OCI-LY7 (cell line): ENCODE measurements at regions not wholly inside any gene's neighbourhood (a gene's known extent, or its start where the extent isn't known, plus 50 kb on each side); places are given as distances from the start of the nearest gene placed in this dataset.

ENCODE experiments used
- BruUV-seq: library from RNA; stranded (reverse); fragments of 400-500 nt; replicated peaks from 2 replicates; lab custom pipeline; 2021; lab: Mats Ljungman, UMichigan
- CTCF ChIA-PET: fragments of 300-600 bp; sonication (Branson Sonifier 250); formaldehyde crosslinking; loops from one replicate; lab custom pipeline; 2022; ENCODE audit warnings: antibody characterized with exemption; ENCODE audit not compliant: unreplicated experiment; lab: Charles Lee
- POLR2A ChIA-PET: fragments of 300-600 bp; sonication (Branson Sonifier 250); formaldehyde crosslinking; loops from one replicate; lab custom pipeline; 2022; ENCODE audit warnings: antibody characterized with exemption; lab: Charles Lee
- DNase-seq: peaks from one replicate; pipeline ENCODE4 v3.0.0-alpha.2; 2015; ENCODE audit warnings: low spot score
- H2AFZ ChIP-seq: fragments of 200-600 bp; sonication (generic), shearing (Covaris generic); 2 replicates; pipeline ENCODE4 v1.6.1; 2014; ENCODE audit warnings: mild to moderate bottlenecking, antibody characterized with exemption, low read length, moderate library complexity
- H3K27ac ChIP-seq: fragments of 200-600 bp; sonication (generic); 2 replicates; pipeline ENCODE4 v1.5.1; 2014; ENCODE audit warnings: mixed run types, low read depth, mild to moderate bottlenecking, moderate library complexity, low read length, inconsistent platforms; ENCODE audit not compliant: poor library complexity, severe bottlenecking
- H3K36me3 ChIP-seq: fragments of 200-600 bp; sonication (generic); 2 replicates; pipeline ENCODE4 v1.6.1; 2014; ENCODE audit warnings: mild to moderate bottlenecking, antibody characterized with exemption, low read length, moderate library complexity, mixed read lengths; ENCODE audit not compliant: insufficient read depth
- H3K4me1 ChIP-seq: fragments of 200-600 bp; sonication (generic); 2 replicates; pipeline ENCODE4 v1.5.1; 2014; ENCODE audit warnings: mild to moderate bottlenecking, low read length; ENCODE audit not compliant: insufficient read depth, poor library complexity, severe bottlenecking
- H3K4me2 ChIP-seq: fragments of 200-600 bp; sonication (generic); 2 replicates; pipeline ENCODE4 v1.6.1; 2014; ENCODE audit warnings: mild to moderate bottlenecking, low read length
- H3K4me3 ChIP-seq: fragments of 200-600 bp; sonication (generic); 2 replicates; pipeline ENCODE4 v1.5.1; 2014; ENCODE audit warnings: mild to moderate bottlenecking, low read depth, low read length; ENCODE audit not compliant: poor library complexity, severe bottlenecking
- H3K79me2 ChIP-seq: fragments of 200-600 bp; sonication (generic); 2 replicates; pipeline ENCODE4 v1.6.1; 2016; ENCODE audit warnings: low read depth, mild to moderate bottlenecking, low read length, moderate library complexity, mixed read lengths; ENCODE audit not compliant: insufficient read depth
- H3K9me2 ChIP-seq: fragments of 200-600 bp; sonication (generic); 2 replicates; pipeline ENCODE4 v1.6.1; 2016; ENCODE audit warnings: mild to moderate bottlenecking, low read length, mixed read lengths; ENCODE audit not compliant: insufficient read depth
- H3K9me3 ChIP-seq: fragments of 200-600 bp; sonication (generic); 2 replicates; pipeline ENCODE4 v1.6.1; 2014; ENCODE audit warnings: mild to moderate bottlenecking, mixed run types, low read length, mixed read lengths
- H4K20me1 ChIP-seq: fragments of 200-600 bp; sonication (generic); 2 replicates; pipeline ENCODE4 v1.6.1; 2014; ENCODE audit warnings: mild to moderate bottlenecking, antibody characterized with exemption, low read length, moderate library complexity, mixed read lengths; ENCODE audit not compliant: insufficient read depth
- CTCF ChIP-seq: fragments of 200-600 bp; sonication (generic); conservative IDR thresholded peaks from 2 replicates; pipeline ENCODE4 v1.5.1; 2014; ENCODE audit warnings: mild to moderate bottlenecking, antibody characterized with exemption, low read length, moderate library complexity, mixed read lengths
- EZH2phosphoT487 ChIP-seq: fragments of 200-600 bp; sonication (generic); IDR thresholded peaks from 2 replicates; pipeline ENCODE4 v1.6.1; 2018; ENCODE audit warnings: low read depth, borderline replicate concordance, mild to moderate bottlenecking, mixed run types, antibody characterized with exemption, low read length, moderate library complexity, mixed read lengths
- intact Hi-C: fragments of 100-400 bp; cut with micrococcal nuclease; formaldehyde crosslinking; loops from one replicate; pipeline ENCODE4 v1.10.0; 2022; ENCODE audit not compliant: unreplicated experiment

GRCh38 chr12:115094163-115094816 is 410.3 kb upstream of the TBX3 start:
- H3K79me2 ChIP-seq, result no peaks in the 10 kb centered on the region
- H3K4me3 ChIP-seq, result no peak overlapping the region
- H4K20me1 ChIP-seq, result no peaks in the 10 kb centered on the region
- ChIA-PET CTCF (interaction anchor here (0.6 kb wide), 1 partner anchor 8 kb away, joined by 15 read pairs; no protein-coding TSS in a partner anchor), POLR2A (no interaction called here)
- no peaks in the 10 kb centered on the region for H3K4me1 ChIP-seq
- no peaks in the 10 kb centered on the region for H3K9me2 ChIP-seq
- no peak overlapping the region for H2AFZ ChIP-seq
- no peak for DNase-seq
- H3K9me3 ChIP-seq, result no peaks in the 10 kb centered on the region
- TF ChIP-seq EZH2phosphoT487 (no peak), CTCF (no peak)
- no peak overlapping the region for H3K4me2 ChIP-seq
- no peak overlapping the region for H3K27ac ChIP-seq
- no peaks in the 10 kb centered on the region for H3K36me3 ChIP-seq
- intact Hi-C loops, result no loop called here
- BruUV-seq, result no TSS peak

- no peaks in the 10 kb centered on the region for H3K79me2 ChIP-seq
- CTCF ChIA-PET, result no interaction called here
These were observed 409.3 kb upstream of the TBX3 start for GRCh38 chr12:115093261-115093660.

More at GRCh38 chr12:115093261-115093660, 409.3 kb upstream of the TBX3 start:
- TF ChIP-seq CTCF, result no peak
- no peak for TF ChIP-seq EZH2phosphoT487
- BruUV-seq, result no TSS peak
- Histone ChIP-seq H3K27ac (no peak overlapping the region), H3K36me3 (no peaks in the 10 kb centered on the region), H3K9me3 (no peaks in the 10 kb centered on the region), H3K4me1 (no peaks in the 10 kb centered on the region), H4K20me1 (no peaks in the 10 kb centered on the region), H3K4me2 (no peak overlapping the region), H2AFZ (no peak overlapping the region), H3K9me2 (no peaks in the 10 kb centered on the region), H3K4me3 (no peak overlapping the region)
- POLR2A ChIA-PET, result no interaction called here
- intact Hi-C loops, result no loop called here
- no peak for DNase-seq
